OCI-LY1 (cell line): ENCODE measurements at regions not wholly inside any gene's neighbourhood (a gene's known extent, or its start where the extent isn't known, plus 50 kb on each side); places are given as distances from the start of the nearest gene placed in this dataset.

Experiments used
- EZH2 ChIP-seq: fragments of 200-600 bp; sonication (generic), shearing (Covaris generic); IDR thresholded peaks from 2 replicates; pipeline ENCODE4 v1.8.0; 2017; ENCODE audit warnings: borderline replicate concordance, mixed run types, mild to moderate bottlenecking, antibody characterized with exemption, low read length, moderate library complexity, mixed read lengths
- TF ChIP-seq, protein P1 (sequence below): fragments of 200-600 bp; sonication (generic), shearing (Covaris generic); IDR thresholded peaks from 2 replicates; pipeline ENCODE4 v1.5.1; 2017; ENCODE audit warnings: mild to moderate bottlenecking, antibody characterized with exemption, low read length, moderate library complexity, mixed read lengths

GRCh38 chr2:180873219-180873618 lies 107.2 kb upstream of the UBE2E3 start:
- TF ChIP-seq, protein P1, sequence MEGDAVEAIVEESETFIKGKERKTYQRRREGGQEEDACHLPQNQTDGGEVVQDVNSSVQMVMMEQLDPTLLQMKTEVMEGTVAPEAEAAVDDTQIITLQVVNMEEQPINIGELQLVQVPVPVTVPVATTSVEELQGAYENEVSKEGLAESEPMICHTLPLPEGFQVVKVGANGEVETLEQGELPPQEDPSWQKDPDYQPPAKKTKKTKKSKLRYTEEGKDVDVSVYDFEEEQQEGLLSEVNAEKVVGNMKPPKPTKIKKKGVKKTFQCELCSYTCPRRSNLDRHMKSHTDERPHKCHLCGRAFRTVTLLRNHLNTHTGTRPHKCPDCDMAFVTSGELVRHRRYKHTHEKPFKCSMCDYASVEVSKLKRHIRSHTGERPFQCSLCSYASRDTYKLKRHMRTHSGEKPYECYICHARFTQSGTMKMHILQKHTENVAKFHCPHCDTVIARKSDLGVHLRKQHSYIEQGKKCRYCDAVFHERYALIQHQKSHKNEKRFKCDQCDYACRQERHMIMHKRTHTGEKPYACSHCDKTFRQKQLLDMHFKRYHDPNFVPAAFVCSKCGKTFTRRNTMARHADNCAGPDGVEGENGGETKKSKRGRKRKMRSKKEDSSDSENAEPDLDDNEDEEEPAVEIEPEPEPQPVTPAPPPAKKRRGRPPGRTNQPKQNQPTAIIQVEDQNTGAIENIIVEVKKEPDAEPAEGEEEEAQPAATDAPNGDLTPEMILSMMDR = no peak
- no peak for TF ChIP-seq EZH2
